HepG2 (cell line): ENCODE measurements at regions not wholly inside any gene's neighbourhood (a gene's known extent, or its start where the extent isn't known, plus 50 kb on each side); places are given as distances from the start of the nearest gene placed in this dataset.

Experiments used
- ATAC-seq: fragments of 200-7000 bp; cut with Tn5 transposase; 3 replicates; pipeline ENCODE4 v1.9.1; 2020; ENCODE audit warnings: mild to moderate bottlenecking, moderate library complexity
- BruUV-seq: library from RNA; stranded (reverse); fragments of 400-500 nt; replicated peaks from 2 replicates; lab custom pipeline; 2021; lab: Mats Ljungman, UMichigan
- CTCF ChIA-PET: fragments of 300-600 bp; formaldehyde crosslinking; extraction: SDS; loops from one replicate; lab custom pipeline; 2021; ENCODE audit warnings: low total read pairs, inconsistent platforms, low intra/inter-chr PET ratio; lab: Yijun Ruan, JAX
- POLR2A ChIA-PET: fragments of 350-600 bp; sonication (Branson Sonifier 250); formaldehyde crosslinking; loops from one replicate; lab custom pipeline; 2020; ENCODE audit warnings: antibody characterized with exemption, inconsistent platforms; lab: Yijun Ruan, JAX
- DNase-seq: peaks from one replicate; pipeline ENCODE4 v3.0.0-alpha.2; 2015; ENCODE audit warnings: low spot score
- FAIRE-seq: peaks from 3 replicates; lab custom pipeline; 2011; peaks lifted over from hg19 to GRCh38; lab: Jason Lieb, UNC
- H2AFZ ChIP-seq: one replicate; pipeline ENCODE4 v1.6.1; 2011; ENCODE audit warnings: low read length, inconsistent platforms
- H3K27ac ChIP-seq: fragments of 300-600 bp; 3 replicates; pipeline ENCODE4 v1.8.0; 2011; ENCODE audit warnings: mixed run types, mild to moderate bottlenecking, mixed read lengths, low read length, inconsistent platforms; ENCODE audit not compliant: insufficient read depth; ENCODE audit errors: extremely low read length
- H3K27me3 ChIP-seq, 2 experiments: fragments of 200-600 bp in 1 of 2; 2 replicates in 1 of 2; 3 replicates in 1 of 2; pipeline versions ENCODE4 v1.6.0 to v1.8.0; 2011; ENCODE audit warnings: low read length in 2 of 2, mild to moderate bottlenecking in 2 of 2, moderate library complexity in 2 of 2, inconsistent platforms in 1 of 2; ENCODE audit not compliant: insufficient read depth in 2 of 2, control insufficient read depth in 1 of 2
- H3K36me3 ChIP-seq, 2 experiments: fragments of 200-600 bp in 1 of 2; replicated peaks in 1 of 2; 2 replicates in 1 of 2; 3 replicates in 1 of 2; pipeline versions ENCODE4 v1.5.1 to v1.8.0; 2011; ENCODE audit warnings: low read length in 2 of 2, inconsistent platforms in 1 of 2; ENCODE audit not compliant: insufficient read depth in 2 of 2, control insufficient read depth in 1 of 2
- H3K4me1 ChIP-seq: 2 replicates; pipeline ENCODE4 v1.5.1; 2012; ENCODE audit warnings: low read length, inconsistent platforms; ENCODE audit not compliant: insufficient read depth
- H3K4me2 ChIP-seq: 2 replicates; pipeline ENCODE4 v1.6.0; 2011; ENCODE audit warnings: low read depth, low read length, inconsistent platforms
- H3K4me3 ChIP-seq, 3 experiments: fragments of 200-600 bp in 1 of 3; sonication (generic), shearing (Covaris generic) in 1 of 3; replicated peaks in 1 of 3; 2 replicates each; pipeline ENCODE4 v1.5.1; 2011 to 2016; ENCODE audit warnings: low read length in 3 of 3, inconsistent platforms in 2 of 3, low read depth in 2 of 3, mild to moderate bottlenecking in 2 of 3, control low read depth in 1 of 3, mixed read lengths in 1 of 3; ENCODE audit not compliant: insufficient read depth in 1 of 3
- H3K79me2 ChIP-seq: one replicate; pipeline ENCODE4 v1.6.1; 2011; ENCODE audit warnings: low read length, inconsistent platforms; ENCODE audit not compliant: insufficient read depth
- H3K9ac ChIP-seq: 2 replicates; pipeline ENCODE4 v1.6.0; 2011; ENCODE audit warnings: mild to moderate bottlenecking, low read depth, low read length, inconsistent platforms; ENCODE audit not compliant: insufficient read depth
- H3K9me3 ChIP-seq: 2 replicates; pipeline ENCODE4 v1.5.1; 2012; ENCODE audit warnings: mild to moderate bottlenecking, low read length
- H4K20me1 ChIP-seq: 2 replicates; pipeline ENCODE4 v1.6.0; 2011; ENCODE audit warnings: inconsistent platforms, mild to moderate bottlenecking, low read length, moderate library complexity; ENCODE audit not compliant: insufficient read depth
- AGO1 ChIP-seq: fragments of 200-400 bp; formaldehyde crosslinking; IDR thresholded peaks from 2 replicates; pipeline ENCODE4 v1.6.1; 2017; ENCODE audit warnings: mild to moderate bottlenecking, low read depth, low read length, moderate library complexity; ENCODE audit not compliant: poor library complexity, severe bottlenecking
- ATM ChIP-seq: fragments of 450-650 bp; IDR thresholded peaks from 2 replicates; pipeline ENCODE4 v1.7.1; 2017; ENCODE audit warnings: mild to moderate bottlenecking, borderline replicate concordance
- EED ChIP-seq: sonication (generic); formaldehyde crosslinking; IDR thresholded peaks from 2 replicates; pipeline ENCODE4 v1.5.0; 2020; ENCODE audit warnings: mild to moderate bottlenecking, missing genetic modification reagents
- ETV6 ChIP-seq: sonication (generic); formaldehyde crosslinking; conservative IDR thresholded peaks from 2 replicates; pipeline ENCODE4 v1.4.0; 2020; ENCODE audit warnings: missing genetic modification reagents
- JARID2 ChIP-seq: sonication (generic); formaldehyde crosslinking; IDR thresholded peaks from 2 replicates; pipeline ENCODE4 v1.8.1; 2023; ENCODE audit warnings: missing genetic modification reagents, inconsistent platforms; ENCODE audit not compliant: insufficient replicate concordance
- TIGD3 ChIP-seq: sonication (generic); formaldehyde crosslinking; IDR thresholded peaks from 2 replicates; pipeline ENCODE4 v1.5.1; 2020; ENCODE audit warnings: mild to moderate bottlenecking, missing genetic modification reagents, borderline replicate concordance
- ZFP91 ChIP-seq: sonication (generic); formaldehyde crosslinking; IDR thresholded peaks from 2 replicates; pipeline ENCODE4 v1.9.0; 2022; ENCODE audit warnings: missing genetic modification reagents, mild to moderate bottlenecking, borderline replicate concordance
- ZKSCAN1 ChIP-seq: fragments of 150-350 bp; IDR thresholded peaks from 2 replicates; pipeline ENCODE4 v1.6.1; 2014; ENCODE audit warnings: low read length
- ZNF614 ChIP-seq: IDR thresholded peaks from 2 replicates; pipeline ENCODE4 v1.6.1; 2018; ENCODE audit warnings: missing biosample characterization, missing genetic modification reagents, inconsistent platforms, borderline replicate concordance
- ZNF792 ChIP-seq: IDR thresholded peaks from 2 replicates; pipeline ENCODE4 v1.6.1; 2016
- WGBS: methylation state at CpG from one replicate; pipeline ENCODE4 v1.1.6; 2017; ENCODE audit warnings: low lambda C conversion rate; 5-methylcytosine and 5-hydroxymethylcytosine counted together
- in situ Hi-C: cut with HindIII; loops from 2 replicates; pipeline ENCODE4 v1.10.0; 2017; ENCODE audit warnings: low pct_unique_long_range_greater_than_20kb; ENCODE audit not compliant: extremely low pct_ligation_motif_present
- intact Hi-C: fragments of 100-400 bp; cut with micrococcal nuclease; formaldehyde crosslinking; loops from one replicate; pipeline ENCODE4 v1.10.0; 2022; ENCODE audit not compliant: unreplicated experiment
- TF ChIP-seq, protein P1 (sequence below): sonication (generic); formaldehyde crosslinking; IDR thresholded peaks from 2 replicates; pipeline ENCODE4 v1.5.0; 2020; ENCODE audit warnings: mild to moderate bottlenecking, missing genetic modification reagents, borderline replicate concordance
- TF ChIP-seq, protein P2 (sequence below): sonication (generic); formaldehyde crosslinking; IDR thresholded peaks from 2 replicates; pipeline ENCODE4 v1.5.0; 2020; ENCODE audit warnings: missing genetic modification reagents

GRCh38 chr1:10888791-10889649 lies 92.6 kb upstream of the CASZ1 start (continued):
- TF ChIP-seq, protein P1, sequence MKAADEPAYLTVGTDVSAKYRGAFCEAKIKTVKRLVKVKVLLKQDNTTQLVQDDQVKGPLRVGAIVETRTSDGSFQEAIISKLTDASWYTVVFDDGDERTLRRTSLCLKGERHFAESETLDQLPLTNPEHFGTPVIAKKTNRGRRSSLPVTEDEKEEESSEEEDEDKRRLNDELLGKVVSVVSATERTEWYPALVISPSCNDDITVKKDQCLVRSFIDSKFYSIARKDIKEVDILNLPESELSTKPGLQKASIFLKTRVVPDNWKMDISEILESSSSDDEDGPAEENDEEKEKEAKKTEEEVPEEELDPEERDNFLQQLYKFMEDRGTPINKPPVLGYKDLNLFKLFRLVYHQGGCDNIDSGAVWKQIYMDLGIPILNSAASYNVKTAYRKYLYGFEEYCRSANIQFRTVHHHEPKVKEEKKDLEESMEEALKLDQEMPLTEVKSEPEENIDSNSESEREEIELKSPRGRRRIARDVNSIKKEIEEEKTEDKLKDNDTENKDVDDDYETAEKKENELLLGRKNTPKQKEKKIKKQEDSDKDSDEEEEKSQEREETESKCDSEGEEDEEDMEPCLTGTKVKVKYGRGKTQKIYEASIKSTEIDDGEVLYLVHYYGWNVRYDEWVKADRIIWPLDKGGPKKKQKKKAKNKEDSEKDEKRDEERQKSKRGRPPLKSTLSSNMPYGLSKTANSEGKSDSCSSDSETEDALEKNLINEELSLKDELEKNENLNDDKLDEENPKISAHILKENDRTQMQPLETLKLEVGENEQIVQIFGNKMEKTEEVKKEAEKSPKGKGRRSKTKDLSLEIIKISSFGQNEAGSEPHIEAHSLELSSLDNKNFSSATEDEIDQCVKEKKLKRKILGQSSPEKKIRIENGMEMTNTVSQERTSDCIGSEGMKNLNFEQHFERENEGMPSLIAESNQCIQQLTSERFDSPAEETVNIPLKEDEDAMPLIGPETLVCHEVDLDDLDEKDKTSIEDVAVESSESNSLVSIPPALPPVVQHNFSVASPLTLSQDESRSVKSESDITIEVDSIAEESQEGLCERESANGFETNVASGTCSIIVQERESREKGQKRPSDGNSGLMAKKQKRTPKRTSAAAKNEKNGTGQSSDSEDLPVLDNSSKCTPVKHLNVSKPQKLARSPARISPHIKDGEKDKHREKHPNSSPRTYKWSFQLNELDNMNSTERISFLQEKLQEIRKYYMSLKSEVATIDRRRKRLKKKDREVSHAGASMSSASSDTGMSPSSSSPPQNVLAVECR (CRISPR knock-in tag): no peak
- TF ChIP-seq ETV6 (CRISPR knock-in tag): no peak
- TF ChIP-seq TIGD3: no peak
- TF ChIP-seq JARID2 (CRISPR knock-in tag): no peak

- WGBS: 46% methylated on average over 16 of the region's 20 CpGs
- Histone ChIP-seq H3K4me3 (no peak overlapping the region), H3K27me3 (peaks cover 0 to 15% of the 10 kb centered on the region in 2 experiments; a peak in 1 of 5 replicates), H3K9ac (no peak overlapping the region), H3K36me3 (no peaks in the 10 kb centered on the region), H3K4me1 (no peaks in the 10 kb centered on the region), H3K79me2 (no peaks in the 10 kb centered on the region), H3K4me2 (no peak overlapping the region), H3K27ac (no peak overlapping the region), H2AFZ (no peak overlapping the region), H4K20me1 (no peaks in the 10 kb centered on the region), H3K9me3 (no peaks in the 10 kb centered on the region)
- no TSS peak for BruUV-seq
- intact Hi-C loops: no loop called here
- ChIA-PET CTCF (no interaction called here), POLR2A (no interaction called here)
- ATAC-seq (no peak; the same call in 2 of the 3 replicates), FAIRE-seq (no peak), DNase-seq (no peak)
- in situ Hi-C loops: no loop called here
- TF ChIP-seq, protein P2, sequence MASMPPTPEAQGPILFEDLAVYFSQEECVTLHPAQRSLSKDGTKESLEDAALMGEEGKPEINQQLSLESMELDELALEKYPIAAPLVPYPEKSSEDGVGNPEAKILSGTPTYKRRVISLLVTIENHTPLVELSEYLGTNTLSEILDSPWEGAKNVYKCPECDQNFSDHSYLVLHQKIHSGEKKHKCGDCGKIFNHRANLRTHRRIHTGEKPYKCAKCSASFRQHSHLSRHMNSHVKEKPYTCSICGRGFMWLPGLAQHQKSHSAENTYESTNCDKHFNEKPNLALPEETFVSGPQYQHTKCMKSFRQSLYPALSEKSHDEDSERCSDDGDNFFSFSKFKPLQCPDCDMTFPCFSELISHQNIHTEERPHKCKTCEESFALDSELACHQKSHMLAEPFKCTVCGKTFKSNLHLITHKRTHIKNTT (CRISPR knock-in tag): no peak
- TF ChIP-seq ZFP91 (no peak), ZNF614 (CRISPR knock-in tag) (no peak), ATM (no peak), EED (CRISPR knock-in tag) (no peak), ZKSCAN1 (no peak), AGO1 (no peak), ZNF792 (CRISPR knock-in tag) (no peak)
Measured at GRCh38 chr1:10889650-10890353, 93.4 kb upstream of the CASZ1 start.
